AG08396 (cell line): ENCODE measurements at regions not wholly inside any gene's neighbourhood (a gene's known extent, or its start where the extent isn't known, plus 50 kb on each side); places are given as distances from the start of the nearest gene placed in this dataset.

ENCODE experiments used
- DNase-seq: peaks from one replicate; pipeline ENCODE4 v3.0.0; 2012; ENCODE audit warnings: low spot score, mixed read lengths

GRCh38 chr2:58666323-58666970 lies 425.3 kb upstream of the FANCL start:
- DNase-seq: no peak

DNA sequence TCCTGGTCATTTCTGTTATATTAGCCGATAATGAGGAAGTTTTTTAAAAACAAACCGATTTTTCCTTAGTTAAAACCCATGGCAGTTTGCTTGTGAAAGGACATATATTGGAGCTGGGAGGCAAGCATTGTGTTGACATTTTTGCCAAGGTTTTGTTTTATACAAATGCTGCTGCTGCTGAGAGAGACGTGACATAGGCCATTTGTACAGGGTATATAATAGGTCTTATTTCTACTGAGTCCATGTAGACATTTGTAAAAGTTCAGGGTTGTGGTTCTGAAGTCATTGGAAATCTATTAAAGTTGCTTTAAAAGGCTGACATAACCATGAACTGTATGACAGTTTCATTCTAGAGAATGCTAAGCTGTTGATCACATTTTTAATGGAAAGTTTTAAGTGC lies 424.0 kb upstream of the FANCL start:
- no peak for DNase-seq

DNA sequence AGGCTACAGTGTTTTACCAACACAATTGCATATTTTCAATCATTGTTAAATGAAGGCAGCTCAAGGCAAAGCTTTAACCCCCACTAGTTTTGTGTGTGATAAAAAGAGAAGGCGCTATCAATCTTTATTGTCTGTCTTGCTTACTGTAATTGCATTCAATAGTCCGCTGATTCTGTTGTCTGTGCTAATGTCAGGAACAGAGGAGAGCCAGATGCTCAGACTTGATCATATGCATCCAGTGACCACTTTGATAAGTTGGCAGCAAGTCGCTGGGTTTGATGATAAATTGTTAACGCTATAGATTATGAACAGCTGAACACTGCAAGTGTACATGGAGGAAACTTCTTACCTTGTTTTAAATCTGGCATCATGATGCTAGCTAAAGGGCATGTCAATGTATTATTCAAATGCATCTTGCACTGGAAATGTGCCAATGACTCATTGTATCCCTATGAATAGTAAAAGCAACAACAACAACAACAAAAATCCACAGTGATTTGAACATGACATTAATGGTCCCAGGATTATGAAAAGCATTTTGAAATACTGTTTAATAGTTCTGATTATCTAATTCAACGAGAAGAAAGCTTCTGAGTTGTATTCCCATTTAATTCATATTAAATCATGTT lies 423.5 kb upstream of the FANCL start:
- no peak for DNase-seq

DNA sequence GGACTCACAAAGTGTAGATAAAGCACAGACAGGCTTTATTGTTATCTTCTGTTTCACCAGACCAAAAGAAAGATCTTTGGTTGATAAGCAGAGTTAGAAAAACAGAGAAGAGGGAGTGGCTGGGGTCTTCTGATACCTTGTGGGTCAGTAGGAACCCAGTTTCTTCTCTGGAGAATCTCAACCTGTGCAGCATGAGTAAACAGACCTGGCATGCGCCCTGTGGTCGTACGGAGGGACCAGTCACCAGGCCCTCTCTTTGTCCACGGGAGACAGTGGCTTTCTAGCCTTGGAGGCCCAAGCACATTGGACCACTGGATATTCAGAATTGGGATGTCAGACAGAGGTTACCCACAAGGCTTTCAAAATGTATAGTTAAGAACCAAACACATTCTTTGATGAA lies 418.9 kb upstream of the FANCL start:
- DNase-seq: no peak

DNA sequence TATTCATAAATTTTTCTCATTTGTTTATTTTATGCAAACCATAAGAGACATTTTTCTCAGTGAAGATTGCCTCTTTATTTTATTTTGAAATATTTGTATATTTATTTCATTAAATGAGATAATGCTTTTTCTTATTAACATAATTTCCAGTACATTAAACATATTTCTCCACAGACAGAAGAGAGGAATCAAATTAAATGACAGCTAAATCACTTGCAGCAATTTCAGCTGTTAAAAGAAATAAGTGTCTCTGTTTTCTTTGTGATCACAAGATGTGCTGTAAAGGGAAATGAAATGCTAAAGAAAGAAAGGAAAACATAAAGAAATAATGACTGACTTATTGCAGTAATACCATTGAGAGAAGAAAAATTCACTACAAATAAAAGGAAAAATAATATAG lies 414.0 kb upstream of the FANCL start:
- no peak for DNase-seq

DNA sequence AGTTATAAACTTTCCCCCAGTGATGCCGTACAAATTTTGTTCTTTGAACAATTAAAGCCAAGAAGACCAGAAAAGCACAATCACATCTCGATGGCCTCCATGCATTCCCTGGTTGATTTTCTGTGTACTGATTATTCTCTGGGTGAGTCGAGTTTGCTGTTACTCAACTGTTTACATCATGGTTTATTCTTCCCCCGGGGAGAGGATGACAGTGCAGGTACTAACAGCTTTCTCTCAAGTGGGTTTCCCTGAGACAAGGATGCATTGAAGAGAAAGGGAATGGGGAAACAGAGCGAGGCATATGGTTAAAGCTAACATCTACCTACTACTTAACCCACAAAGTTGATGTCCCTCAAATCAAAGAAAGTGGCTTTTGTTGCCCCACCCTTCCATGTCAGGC lies 410.8 kb upstream of the FANCL start:
- no peak for DNase-seq

DNA sequence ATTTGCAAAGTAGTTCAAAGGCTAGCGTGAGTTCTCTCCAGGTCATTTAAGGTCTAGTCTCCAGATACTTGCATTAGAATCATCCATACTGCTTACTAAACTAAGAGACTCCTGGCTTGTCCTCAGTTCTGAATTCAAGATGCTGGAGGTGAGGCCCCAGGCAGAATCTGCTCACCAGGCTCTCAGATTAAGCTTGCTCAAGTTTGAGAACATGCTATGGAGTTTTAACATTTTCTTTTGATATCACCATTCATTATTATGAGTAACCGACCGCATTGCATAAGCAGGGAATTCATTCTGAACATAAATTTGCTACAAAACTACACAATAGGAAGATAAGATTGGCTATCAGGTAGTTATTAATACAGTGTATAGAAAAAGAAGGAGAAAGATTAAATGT lies 409.7 kb upstream of the FANCL start:
- no peak for DNase-seq

DNA sequence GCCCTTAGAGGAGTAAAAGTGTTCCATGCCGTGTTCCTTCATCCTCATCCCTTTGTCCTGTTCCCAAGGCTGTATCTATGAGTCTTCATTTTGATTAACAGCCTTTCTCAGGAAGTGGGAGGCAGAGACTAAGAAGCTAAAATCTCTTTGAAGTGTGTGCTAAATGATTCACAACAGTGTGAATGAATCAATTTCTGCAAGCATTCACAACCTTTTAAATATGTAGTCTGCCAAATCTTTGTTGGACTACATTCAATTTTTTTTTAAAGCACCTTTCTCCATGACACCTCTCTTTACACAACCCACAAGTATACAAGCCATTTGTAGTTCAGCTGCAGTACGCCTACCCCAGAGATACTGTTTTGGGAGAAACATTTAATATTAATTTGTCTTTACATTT lies 408.6 kb upstream of the FANCL start:
- DNase-seq: no peak

- DNase-seq: no peak
Observed at GRCh38 chr2:58645017-58645416, 403.9 kb upstream of the FANCL start.

DNA sequence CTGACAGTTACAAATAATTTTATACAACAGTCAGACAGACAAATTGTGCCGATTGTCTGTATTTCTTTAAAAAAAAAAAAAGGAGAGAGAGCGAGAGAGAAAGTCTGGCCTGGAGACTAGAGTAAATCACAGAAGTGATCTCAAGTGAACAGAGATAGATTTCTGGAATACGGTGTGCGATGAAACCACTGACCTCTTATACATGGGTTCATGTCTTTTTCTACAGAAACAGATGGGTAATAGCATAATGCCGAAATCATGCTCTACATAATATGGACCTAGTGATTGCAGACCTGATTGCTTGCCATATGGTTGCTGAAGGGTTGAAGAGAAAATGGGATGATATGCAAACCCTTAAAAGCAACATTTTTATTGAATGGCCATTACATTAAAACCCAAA lies 403.3 kb upstream of the FANCL start:
- no peak for DNase-seq

DNA sequence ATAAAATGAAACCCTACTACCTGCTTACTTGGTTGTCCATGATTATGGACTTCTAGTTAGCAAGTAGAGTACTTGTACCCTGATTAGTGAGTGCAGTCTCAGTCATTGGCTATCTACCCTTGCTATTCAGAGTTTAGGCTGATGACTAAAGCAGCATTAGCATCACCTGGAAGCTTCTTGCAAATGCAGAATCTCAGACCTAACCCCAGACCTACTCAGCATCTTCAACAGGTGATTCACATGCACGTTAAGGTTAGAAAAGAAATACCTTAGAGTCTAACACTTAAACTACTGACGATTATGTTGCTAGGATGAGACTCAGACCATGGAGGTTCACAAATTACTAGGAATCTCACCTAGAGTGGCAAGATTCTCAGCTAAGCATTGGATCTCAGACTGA lies 399.9 kb upstream of the FANCL start:
- no peak for DNase-seq

GRCh38 chr2:58640042-58640441 lies 398.9 kb upstream of the FANCL start:
- no peak for DNase-seq

DNA sequence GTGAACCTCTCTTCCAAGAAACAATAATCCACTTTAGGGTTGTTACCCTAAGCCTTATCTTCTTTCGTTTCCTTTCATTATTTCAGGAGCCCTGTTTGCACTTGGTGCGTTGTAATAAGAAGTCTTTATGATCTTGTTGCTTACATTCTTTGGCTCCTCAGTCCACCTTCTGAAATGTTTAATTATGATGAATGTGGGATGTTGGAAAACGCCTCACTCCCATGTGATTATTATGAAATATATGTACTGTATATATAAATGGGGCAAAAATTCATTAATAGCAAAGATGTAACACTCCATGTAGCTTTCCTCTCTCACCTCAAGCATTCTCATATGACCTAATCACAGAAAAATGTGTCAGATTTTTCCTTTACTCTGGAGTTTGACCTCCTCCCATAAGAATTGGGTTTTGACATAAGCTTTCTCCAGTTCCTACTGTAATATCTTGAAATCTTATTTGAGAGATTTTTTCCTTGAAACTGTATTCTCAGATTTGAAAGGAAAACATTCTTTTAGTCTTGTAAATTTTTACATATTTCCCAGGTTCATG lies 397.2 kb upstream of the FANCL start:
- no peak for DNase-seq

GRCh38 chr2:58636872-58637271 lies 395.7 kb upstream of the FANCL start:
- no peak for DNase-seq

DNA sequence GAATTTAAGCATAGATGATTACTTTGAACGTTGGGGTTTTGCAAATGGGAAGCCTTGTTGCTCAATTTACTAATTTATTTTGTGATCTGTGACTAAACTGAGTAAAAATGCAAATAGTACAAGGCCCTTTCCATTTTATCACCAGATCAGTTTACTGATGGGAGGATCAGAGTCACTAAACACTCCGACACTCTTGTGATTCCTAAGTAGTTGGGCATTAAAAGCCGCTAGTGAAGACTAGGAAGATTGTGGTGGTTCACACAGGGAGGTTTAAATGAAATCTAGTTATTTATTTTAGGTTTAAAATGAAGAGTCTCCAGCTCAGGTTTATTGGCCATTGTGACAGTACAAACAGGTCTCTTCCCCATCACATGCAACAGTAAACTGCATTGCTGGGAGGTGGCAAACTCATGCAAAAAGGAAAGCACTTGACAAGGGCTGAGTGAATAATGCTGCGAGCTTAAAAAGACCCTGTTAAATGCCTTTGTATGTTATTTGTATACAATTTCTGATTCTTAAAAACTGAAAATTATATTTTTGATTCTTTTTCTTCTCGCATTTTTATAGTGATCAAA lies 394.8 kb upstream of the FANCL start:
- no peak for DNase-seq

DNA sequence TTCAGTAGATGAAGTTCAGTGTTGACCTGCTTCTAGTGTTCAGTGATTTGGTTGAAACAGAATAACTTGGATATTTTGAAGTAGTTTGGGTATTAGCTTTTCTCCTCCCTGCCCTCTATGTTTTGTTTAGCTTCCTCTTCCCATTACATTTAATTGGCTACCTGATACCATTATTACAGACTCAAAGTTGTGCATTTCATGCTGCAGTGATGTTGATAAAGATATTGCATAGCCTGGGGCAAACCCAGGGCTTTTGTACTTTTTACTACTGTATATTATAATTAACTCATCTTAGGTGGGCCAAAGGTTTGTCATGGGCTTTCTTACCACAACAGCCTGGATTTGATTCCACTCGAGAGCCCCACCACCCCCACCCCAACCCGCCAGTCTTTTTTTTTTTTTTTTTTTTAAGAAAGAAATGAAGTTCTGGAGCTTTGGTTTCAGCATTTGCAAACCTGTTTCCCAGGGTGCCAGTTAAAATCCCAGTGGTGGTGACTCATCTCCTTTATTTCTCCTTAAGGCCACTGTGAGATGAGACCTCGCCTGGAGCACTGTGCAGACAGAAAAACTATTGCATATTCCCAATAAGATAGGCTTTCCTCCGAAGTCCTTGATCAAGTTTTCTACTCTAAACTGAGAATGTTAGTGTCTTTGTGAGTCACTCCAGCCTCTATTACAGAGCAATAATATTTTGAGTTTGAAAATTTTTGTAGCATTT lies 393.7 kb upstream of the FANCL start:
- DNase-seq: no peak

DNA sequence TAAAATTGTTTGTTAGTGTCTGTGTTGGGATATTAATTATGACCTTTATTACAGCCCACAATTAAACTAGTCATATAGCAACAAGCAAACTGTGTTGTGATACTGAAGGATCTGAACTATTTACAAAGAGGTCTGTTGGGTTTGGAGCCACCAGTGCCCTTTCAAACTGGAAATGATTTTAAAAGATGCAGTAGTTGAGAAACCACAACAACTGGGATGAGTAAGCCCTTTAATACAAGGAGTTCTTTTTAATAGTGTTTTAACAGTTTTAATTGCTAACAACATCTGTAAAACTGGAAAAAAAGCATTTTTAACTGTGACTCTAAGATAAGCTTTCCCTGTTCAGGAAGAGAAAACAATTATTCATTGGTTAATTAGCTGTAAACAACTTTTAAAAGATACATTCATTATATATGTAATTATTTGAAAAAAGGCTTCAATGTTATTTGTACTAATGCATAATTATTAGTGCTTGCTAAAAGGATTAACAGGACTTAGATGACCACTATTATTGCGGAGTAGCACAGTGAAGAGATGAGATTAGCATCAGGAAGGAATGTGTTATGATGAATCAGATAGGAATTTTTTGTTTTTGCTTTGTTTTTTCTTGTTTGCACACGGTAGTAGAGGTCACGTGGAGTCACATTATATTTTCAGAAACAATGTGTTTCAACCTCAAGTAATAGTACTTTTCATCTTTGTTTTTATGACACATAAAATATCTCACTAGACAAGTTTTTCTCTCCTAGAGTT lies 392.7 kb upstream of the FANCL start:
- DNase-seq: no peak

DNA sequence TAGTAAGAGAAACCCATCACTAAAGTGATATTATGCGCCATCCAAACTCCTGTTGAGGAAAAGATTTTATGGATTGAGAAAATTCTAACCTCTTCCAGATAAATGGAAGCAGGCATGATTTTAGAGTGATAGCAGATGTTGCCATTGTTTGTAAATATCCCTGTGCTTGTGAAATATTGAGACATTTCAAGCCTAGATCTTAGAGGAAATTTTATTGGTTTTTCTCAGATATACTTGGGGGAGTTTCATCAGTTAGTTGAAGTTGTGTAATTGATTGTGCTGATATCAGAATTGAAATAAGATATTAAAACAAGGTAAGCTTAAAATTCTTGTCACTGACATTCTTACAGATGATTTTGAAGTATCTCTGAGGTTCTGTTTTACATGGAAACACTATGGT lies 390.9 kb upstream of the FANCL start:
- no peak for DNase-seq

- DNase-seq: no peak
Observed at GRCh38 chr2:58629545-58630119, 388.5 kb upstream of the FANCL start.

DNA sequence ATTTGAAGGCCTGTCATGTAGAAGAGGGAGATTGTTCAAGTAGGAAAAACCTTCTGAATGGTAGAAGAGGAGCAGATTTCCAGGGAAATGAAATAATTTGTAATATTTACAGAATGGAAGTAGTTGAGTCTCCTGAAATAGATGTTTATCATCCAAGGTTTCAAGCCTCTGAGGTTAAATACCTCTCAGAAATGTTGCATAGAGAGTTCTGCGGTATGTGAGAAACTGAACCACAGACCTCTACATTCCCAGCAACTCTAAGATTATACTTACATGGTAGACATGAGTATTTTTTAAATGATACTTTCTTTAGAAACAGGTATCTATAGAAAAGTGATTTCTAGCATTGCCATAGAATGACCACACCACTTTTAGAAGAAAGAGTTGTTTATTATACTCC lies 379.8 kb upstream of the FANCL start:
- no peak for DNase-seq

- DNase-seq: no peak
Observed at GRCh38 chr2:58620093-58620492, 379.0 kb upstream of the FANCL start.

DNA sequence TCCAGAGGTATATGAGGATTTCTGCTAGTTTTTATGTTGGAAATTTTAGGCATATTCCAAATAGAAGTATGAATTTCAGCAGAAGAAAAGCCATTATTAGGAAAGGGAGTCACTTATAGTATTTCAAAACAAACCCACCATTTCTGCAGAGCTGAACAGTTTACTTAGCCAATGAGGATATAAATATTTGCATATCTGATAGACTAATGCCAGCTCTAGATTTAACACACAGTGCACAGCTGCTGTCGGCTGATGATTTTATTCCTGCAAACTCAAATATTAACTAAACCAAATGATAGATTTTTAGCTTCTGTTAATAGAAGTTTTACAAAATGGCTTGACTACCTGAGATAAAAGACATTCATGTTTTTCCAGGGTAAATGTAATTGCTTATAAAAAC lies 375.8 kb upstream of the FANCL start:
- no peak for DNase-seq
